Left cardiac atrium (tissue), 4 donors: ENCODE measurements at regions not wholly inside any gene's neighbourhood (a gene's known extent, or its start where the extent isn't known, plus 50 kb on each side); places are given as distances from the start of the nearest gene placed in this dataset.

Experiments used
- ATAC-seq, 2 donors: fragments of 200-7000 bp; cut with Tn5 transposase; one replicate each; pipeline ENCODE4 v1.9.1; 2020; ENCODE audit warnings: mild to moderate bottlenecking in 2 of 2, moderate library complexity in 2 of 2
- DNase-seq: peaks from one replicate; pipeline ENCODE4 v3.0.0-alpha.2; 2020
- intact Hi-C, 2 donors: fragments of 100-400 bp; cut with DNase I; formaldehyde crosslinking; loops; one replicate each; pipeline versions ENCODE4 v1.14.1 to v1.15.1; 2022 to 2023
- donor health status: DM: no; HTN: yes; CAD: no.
- donor health status: DM: no; HTN: yes; CAD: no; lungs with severe emphysema.
- donor health status: DM: yes; HTN: yes; CAD: no.
- donor health status: Dilated cardiomyopathy.

GRCh38 chr10:43785252-43785651 lies 136.6 kb upstream of the ZNF32 start:
- intact Hi-C loops = no loop called here
- ATAC-seq (peak in 1 of 2 donors; percentile 25), DNase-seq (no peak)

GRCh38 chr10:43782814-43783213 lies 134.1 kb upstream of the ZNF32 start:
- ATAC-seq (no peak), DNase-seq (no peak)
- intact Hi-C loops = no loop called here

GRCh38 chr10:43781480-43782361 lies 133.0 kb upstream of the ZNF32 start:
- ATAC-seq (peak in 1 of 2 donors; percentile 43), DNase-seq (no peak)
- intact Hi-C loops = no loop called here

GRCh38 chr10:43778571-43778970 lies 129.9 kb upstream of the ZNF32 start:
- ATAC-seq = no peak
- intact Hi-C loops = no loop called here
- DNase-seq = no peak

GRCh38 chr10:43775384-43775783 lies 126.7 kb upstream of the ZNF32 start:
- intact Hi-C loops = no loop called here
- no peak for ATAC-seq
- DNase-seq = no peak

- DNase-seq (no peak), ATAC-seq (no peak)
- intact Hi-C loops = no loop called here
These were observed 125.6 kb upstream of the ZNF32 start for GRCh38 chr10:43774234-43774769.

- intact Hi-C loops = no loop called here
- no peak for DNase-seq
- no peak for ATAC-seq
These were observed 125.1 kb upstream of the ZNF32 start for GRCh38 chr10:43773736-43774135.

GRCh38 chr10:43772171-43772570 lies 123.5 kb upstream of the ZNF32 start:
- DNase-seq (no peak), ATAC-seq (no peak)
- intact Hi-C loops = no loop called here

GRCh38 chr10:43771675-43772074 lies 123.0 kb upstream of the ZNF32 start:
- ATAC-seq (no peak), DNase-seq (no peak)
- intact Hi-C loops = no loop called here

- intact Hi-C loops = no loop called here
- DNase-seq (no peak), ATAC-seq (no peak)
These were observed 116.8 kb upstream of the ZNF32 start for GRCh38 chr10:43765516-43765915.

- DNase-seq (no peak), ATAC-seq (no peak)
- intact Hi-C loops = no loop called here
These were observed 115.2 kb upstream of the ZNF32 start for GRCh38 chr10:43763846-43764245.

GRCh38 chr10:43760514-43760913 lies 111.8 kb upstream of the ZNF32 start:
- ATAC-seq = no peak
- no peak for DNase-seq

GRCh38 chr10:43759216-43759615 lies 110.5 kb upstream of the ZNF32 start:
- DNase-seq (no peak), ATAC-seq (no peak)
- intact Hi-C loops = no loop called here

More at GRCh38 chr10:43760514-43760913, 111.8 kb upstream of the ZNF32 start:
- intact Hi-C loops = no loop called here

GRCh38 chr10:43756341-43756740 lies 107.7 kb upstream of the ZNF32 start:
- intact Hi-C loops = no loop called here
- ATAC-seq = no peak
- DNase-seq = no peak

- DNase-seq (no peak), ATAC-seq (no peak)
- intact Hi-C loops = no loop called here
These were observed 106.0 kb upstream of the ZNF32 start for GRCh38 chr10:43754569-43755260.

- ATAC-seq = no peak
- no peak for DNase-seq
- intact Hi-C loops = no loop called here
These were observed 104.8 kb upstream of the ZNF32 start for GRCh38 chr10:43753397-43754061.

GRCh38 chr10:43752682-43753081 lies 104.0 kb upstream of the ZNF32 start:
- ATAC-seq (no peak), DNase-seq (no peak)
- intact Hi-C loops = no loop called here

GRCh38 chr10:43751646-43752045 lies 103.0 kb upstream of the ZNF32 start:
- DNase-seq (no peak), ATAC-seq (no peak)
- intact Hi-C loops = no loop called here

GRCh38 chr10:43749940-43750552 lies 101.4 kb upstream of the ZNF32 start:
- ATAC-seq = no peak
- intact Hi-C loops = no loop called here
- DNase-seq = no peak
